ENCODE measurements at regions not wholly inside any gene's neighbourhood (a gene's known extent, or its start where the extent isn't known, plus 50 kb on each side); places are given as distances from the start of the nearest gene placed in this dataset.
"Not testable (repeated sequence)": the region's sequence is repeated elsewhere in the genome, so short reads cannot be mapped to it uniquely, and the experiment has no call there.

- no peak for DNase-seq
Measured at GRCh38 chr3:124621498-124621897, 108.8 kb upstream of the UMPS start.

GRCh38 chr3:124625074-124625473, 105.2 kb upstream of the UMPS start:
- DNase-seq = no peak

GRCh38 chr3:124627501-124627908, 102.7 kb upstream of the UMPS start:
- no peak for DNase-seq

GRCh38 chr3:124628863-124629262, 101.4 kb upstream of the UMPS start:
- no peak for DNase-seq

GRCh38 chr3:124629497-124629896, 100.8 kb upstream of the UMPS start:
- no peak for DNase-seq

GRCh38 chr3:124630960-124631359, 99.3 kb upstream of the UMPS start:
- no peak for DNase-seq

- no peak for DNase-seq
Measured at GRCh38 chr3:124631727-124632126, 98.5 kb upstream of the UMPS start.

GRCh38 chr3:124632566-124633140, 97.6 kb upstream of the UMPS start:
- no peak for DNase-seq

GRCh38 chr3:124633524-124633923, 96.7 kb upstream of the UMPS start:
- no peak for DNase-seq

GRCh38 chr3:124634210-124635168, 95.8 kb upstream of the UMPS start:
- DNase-seq = no peak

- no peak for DNase-seq
Measured at GRCh38 chr3:124635169-124635539, 95.1 kb upstream of the UMPS start.

GRCh38 chr3:124636101-124636862, 94.0 kb upstream of the UMPS start:
- DNase-seq = no peak

GRCh38 chr3:124636863-124637296, 93.4 kb upstream of the UMPS start:
- no peak for DNase-seq

GRCh38 chr3:124639406-124640237, 90.6 kb upstream of the UMPS start:
- no peak for DNase-seq

- no peak for DNase-seq
Measured at GRCh38 chr3:124640635-124641306, 89.5 kb upstream of the UMPS start.

GRCh38 chr3:124643453-124643852, 86.8 kb upstream of the UMPS start:
- no peak for DNase-seq

- not testable (repeated sequence) for DNase-seq
Measured at GRCh38 chr3:124646186-124646585, 84.1 kb upstream of the UMPS start.

GRCh38 chr3:124648551-124648950, 81.7 kb upstream of the UMPS start:
- DNase-seq = no peak

GRCh38 chr3:124650798-124651197, 79.5 kb upstream of the UMPS start:
- DNase-seq = no peak

GRCh38 chr3:124651416-124651815, 78.8 kb upstream of the UMPS start:
- DNase-seq = not testable (repeated sequence)

GRCh38 chr3:124652009-124652408, 78.2 kb upstream of the UMPS start:
- no peak for DNase-seq

All from NCI-H2081 treated with DMSO at 0.1 percent for 48 hours (cell line).